ENCODE measurements at regions not wholly inside any gene's neighbourhood (a gene's known extent, or its start where the extent isn't known, plus 50 kb on each side); places are given as distances from the start of the nearest gene placed in this dataset.

DNA sequence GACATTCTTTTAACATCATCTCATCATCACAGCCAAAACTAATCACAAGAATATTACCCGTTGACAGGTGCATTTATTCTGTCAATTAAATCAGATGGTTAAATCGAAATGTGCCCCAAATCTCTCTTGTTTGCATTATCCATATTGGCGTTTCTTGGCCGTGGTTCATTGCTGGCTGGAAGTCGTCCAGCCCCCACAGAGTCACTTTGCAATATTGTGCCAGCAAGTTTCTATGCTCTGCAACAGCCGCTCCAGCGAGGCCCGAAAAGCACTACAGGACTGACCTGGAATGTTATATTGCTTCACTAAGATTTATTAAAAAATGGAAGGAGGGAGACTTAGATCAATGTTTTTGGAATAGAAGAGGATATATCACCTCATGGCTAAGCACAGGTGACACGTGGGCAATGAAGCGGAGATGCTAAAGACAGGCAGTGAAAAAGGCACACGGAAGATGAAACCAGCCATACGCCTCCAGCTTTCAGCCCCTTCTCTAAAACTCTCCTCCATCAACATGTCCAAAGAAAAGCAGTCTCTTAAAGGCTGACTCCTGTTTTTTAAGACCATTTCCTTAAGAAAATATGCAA lies 176.8 kb upstream of the VRK2 start:
- Histone ChIP-seq H2AK5ac (ENCODE audit: insufficient read length, low read length) (no peak overlapping the region), H2BK12ac (ENCODE audit: insufficient read length, low read depth, low read length) (no peak overlapping the region), H3K4ac (ENCODE audit: low read depth, low read length) (no peak overlapping the region), H3K27ac (ENCODE audit: insufficient read length, low read depth, low read length) (no peak overlapping the region), H3K27me3 (ENCODE audit: insufficient read depth, low read length) (no peaks in the 10 kb centered on the region), H3K4me1 (ENCODE audit: insufficient read depth, low read length) (peaks cover 2% of the 10 kb centered on the region; the same call in 1 of the 2 replicates), H3K9me3 (ENCODE audit: control insufficient read depth, low read depth, low read length) (no peaks in the 10 kb centered on the region), H3K4me2 (ENCODE audit: insufficient read depth, insufficient read length, low read length) (no peak overlapping the region), H3K18ac (ENCODE audit: insufficient read length, low read depth, low read length) (no peak overlapping the region), H2BK120ac (ENCODE audit: low read depth, low read length, poor library complexity, severe bottlenecking) (no peak overlapping the region), H4K20me1 (ENCODE audit: control insufficient read depth, insufficient read depth, insufficient read length) (no peaks in the 10 kb centered on the region), H2AFZ (ENCODE audit: low read length) (no peak overlapping the region), H4K5ac (ENCODE audit: insufficient read length, low read depth, low read length) (no peak overlapping the region), H3K23ac (ENCODE audit: insufficient read length, low read depth, low read length) (no peak overlapping the region), H3K56ac (ENCODE audit: insufficient read length, low read depth, low read length) (no peak overlapping the region), H2BK15ac (ENCODE audit: low read depth, low read length) (no peak overlapping the region), H3K79me2 (ENCODE audit: insufficient read depth, low read length) (no peaks in the 10 kb centered on the region), H3K79me1 (ENCODE audit: insufficient read depth, low read depth, low read length, poor library complexity, severe bottlenecking) (no peaks in the 10 kb centered on the region), H3T11ph (ENCODE audit: low read length) (no peak overlapping the region), H4K91ac (ENCODE audit: insufficient read length, low read depth, low read length) (no peak overlapping the region), H3K14ac (ENCODE audit: insufficient read depth, low read length) (no peak overlapping the region), H4K8ac (replicated peaks; ENCODE audit: insufficient read length, low read depth, low read length) (no peak overlapping the region), H2BK5ac (ENCODE audit: insufficient read length, low read length) (no peak overlapping the region), H3K23me2 (ENCODE audit: insufficient read length, low read depth, low read length, poor library complexity, severe bottlenecking) (no peaks in the 10 kb centered on the region), H3K9ac (ENCODE audit: extremely low read depth, insufficient read length, low read length) (no peak overlapping the region), H2BK20ac (ENCODE audit: low read depth, low read length, poor library complexity, severe bottlenecking) (no peak overlapping the region)
- Mint-ChIP-seq H3K4me3 (no peak overlapping the region), H3K9me3 (no peaks in the 10 kb centered on the region), H3K27me3 (ENCODE audit: low read depth) (no peaks in the 10 kb centered on the region), H3K36me3 (ENCODE audit: insufficient read depth in 1 of 3, low read depth in 3 of 3) (no peaks in the 10 kb centered on the region), H3K27ac (peak overlapping the region in 1 of 3 experiments; percentile 10; a peak in 1 of 7 replicates), H3K4me1 (peaks cover 0 to 1% of the 10 kb centered on the region in 2 experiments; a peak in 1 of 4 replicates)
- DNase-seq, result no peak
- TF ChIP-seq, protein P1, sequence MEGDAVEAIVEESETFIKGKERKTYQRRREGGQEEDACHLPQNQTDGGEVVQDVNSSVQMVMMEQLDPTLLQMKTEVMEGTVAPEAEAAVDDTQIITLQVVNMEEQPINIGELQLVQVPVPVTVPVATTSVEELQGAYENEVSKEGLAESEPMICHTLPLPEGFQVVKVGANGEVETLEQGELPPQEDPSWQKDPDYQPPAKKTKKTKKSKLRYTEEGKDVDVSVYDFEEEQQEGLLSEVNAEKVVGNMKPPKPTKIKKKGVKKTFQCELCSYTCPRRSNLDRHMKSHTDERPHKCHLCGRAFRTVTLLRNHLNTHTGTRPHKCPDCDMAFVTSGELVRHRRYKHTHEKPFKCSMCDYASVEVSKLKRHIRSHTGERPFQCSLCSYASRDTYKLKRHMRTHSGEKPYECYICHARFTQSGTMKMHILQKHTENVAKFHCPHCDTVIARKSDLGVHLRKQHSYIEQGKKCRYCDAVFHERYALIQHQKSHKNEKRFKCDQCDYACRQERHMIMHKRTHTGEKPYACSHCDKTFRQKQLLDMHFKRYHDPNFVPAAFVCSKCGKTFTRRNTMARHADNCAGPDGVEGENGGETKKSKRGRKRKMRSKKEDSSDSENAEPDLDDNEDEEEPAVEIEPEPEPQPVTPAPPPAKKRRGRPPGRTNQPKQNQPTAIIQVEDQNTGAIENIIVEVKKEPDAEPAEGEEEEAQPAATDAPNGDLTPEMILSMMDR (conservative IDR thresholded peaks at IDR 0.05), result no peak
- no CpG with 5 or more reads among the region's 12 CpGs for WGBS (ENCODE audit: extremely low coverage, insufficient read length, low lambda C conversion rate)

All from H9 (cell line).